ENCODE measurements at regions not wholly inside any gene's neighbourhood (a gene's known extent, or its start where the extent isn't known, plus 50 kb on each side); places are given as distances from the start of the nearest gene placed in this dataset.
A peak's percentile ranks its signal among the peaks of the same experiment; 100 is the strongest.

DNA sequence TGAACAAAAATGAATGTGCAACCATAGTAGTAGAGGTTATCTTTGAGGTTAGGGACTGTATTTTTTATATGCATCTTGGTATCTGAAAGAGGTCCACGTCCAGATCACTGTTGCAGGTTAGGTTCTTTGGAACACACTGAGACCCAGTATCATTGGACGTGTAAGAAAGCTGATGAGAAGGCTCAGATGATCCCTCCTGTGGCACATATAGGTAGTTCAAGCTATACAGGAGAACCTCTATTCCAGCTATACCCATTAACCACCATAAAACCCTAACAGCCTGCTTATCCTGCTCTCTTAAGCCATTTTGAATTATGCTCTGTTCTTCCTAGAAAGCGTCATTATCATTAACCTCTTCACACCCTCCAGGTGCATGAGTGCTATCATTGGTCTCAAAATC is 930.7 kb upstream of the HS3ST1 start:
- no peak overlapping the region for H3K4me2 ChIP-seq (ENCODE audit: low read depth, low read length)
- WGBS (ENCODE audit: low lambda C conversion rate), result 19% methylated on average over 2 of the region's 3 CpGs
- no peaks in the 10 kb centered on the region for H3K79me2 ChIP-seq (ENCODE audit: insufficient read depth, low read length)
- ATAC-seq (peak; percentile 60), DNase-seq (ENCODE audit: low spot score) (no peak), FAIRE-seq (no peak)
- H2AFZ ChIP-seq (ENCODE audit: low read length), result no peak overlapping the region
- H3K27me3 ChIP-seq (ENCODE audit: control insufficient read depth in 1 of 2, insufficient read depth in 2 of 2, low read length in 2 of 2), result no peaks in the 10 kb centered on the region
- ChIA-PET CTCF (ENCODE audit: low intra/inter-chr PET ratio, low total read pairs) (no interaction called here), POLR2A (no interaction called here)
- no peak overlapping the region for H3K27ac ChIP-seq (ENCODE audit: extremely low read length, insufficient read depth, low read length)
- no peaks in the 10 kb centered on the region for H3K4me1 ChIP-seq (ENCODE audit: insufficient read depth, low read length)
- H3K9ac ChIP-seq (ENCODE audit: insufficient read depth, low read depth, low read length), result no peak overlapping the region
- intact Hi-C loops (cut with micrococcal nuclease; ENCODE audit: unreplicated experiment), result no loop called here
- H3K36me3 ChIP-seq (replicated peaks in 1 of 2; ENCODE audit: control insufficient read depth in 1 of 2, insufficient read depth in 2 of 2, low read length in 2 of 2), result no peaks in the 10 kb centered on the region
- no TSS peak for BruUV-seq (replicated peaks)
- in situ Hi-C loops (cut with HindIII; ENCODE audit: extremely low pct_ligation_motif_present, low pct_unique_long_range_greater_than_20kb), result no loop called here
- no peak overlapping the region for H3K4me3 ChIP-seq (replicated peaks in 1 of 3; ENCODE audit: insufficient read depth in 1 of 3, low read depth in 2 of 3, low read length in 3 of 3)
- peaks cover 41% of the 10 kb centered on the region for H3K9me3 ChIP-seq (ENCODE audit: low read length)
- H4K20me1 ChIP-seq (ENCODE audit: insufficient read depth, low read length), result no peaks in the 10 kb centered on the region
- no peak for TF ChIP-seq GATAD1 (CRISPR knock-in tag; IDR thresholded peaks at IDR 0.05)
- TF ChIP-seq ZNF510 (CRISPR knock-in tag; IDR thresholded peaks at IDR 0.05; ENCODE audit: low read depth), result no peak
- TF ChIP-seq GFI1 (CRISPR knock-in tag; IDR thresholded peaks at IDR 0.05; ENCODE audit: borderline replicate concordance), result no peak
- TF ChIP-seq NCOR1 (IDR thresholded peaks at IDR 0.05; ENCODE audit: borderline replicate concordance, low read length), result no peak
- TF ChIP-seq, protein P1, sequence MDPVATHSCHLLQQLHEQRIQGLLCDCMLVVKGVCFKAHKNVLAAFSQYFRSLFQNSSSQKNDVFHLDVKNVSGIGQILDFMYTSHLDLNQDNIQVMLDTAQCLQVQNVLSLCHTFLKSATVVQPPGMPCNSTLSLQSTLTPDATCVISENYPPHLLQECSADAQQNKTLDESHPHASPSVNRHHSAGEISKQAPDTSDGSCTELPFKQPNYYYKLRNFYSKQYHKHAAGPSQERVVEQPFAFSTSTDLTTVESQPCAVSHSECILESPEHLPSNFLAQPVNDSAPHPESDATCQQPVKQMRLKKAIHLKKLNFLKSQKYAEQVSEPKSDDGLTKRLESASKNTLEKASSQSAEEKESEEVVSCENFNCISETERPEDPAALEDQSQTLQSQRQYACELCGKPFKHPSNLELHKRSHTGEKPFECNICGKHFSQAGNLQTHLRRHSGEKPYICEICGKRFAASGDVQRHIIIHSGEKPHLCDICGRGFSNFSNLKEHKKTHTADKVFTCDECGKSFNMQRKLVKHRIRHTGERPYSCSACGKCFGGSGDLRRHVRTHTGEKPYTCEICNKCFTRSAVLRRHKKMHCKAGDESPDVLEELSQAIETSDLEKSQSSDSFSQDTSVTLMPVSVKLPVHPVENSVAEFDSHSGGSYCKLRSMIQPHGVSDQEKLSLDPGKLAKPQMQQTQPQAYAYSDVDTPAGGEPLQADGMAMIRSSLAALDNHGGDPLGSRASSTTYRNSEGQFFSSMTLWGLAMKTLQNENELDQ (CRISPR knock-in tag; IDR thresholded peaks at IDR 0.05; ENCODE audit: borderline replicate concordance), result no peak
- no peak for TF ChIP-seq ZNF337 (CRISPR knock-in tag; IDR thresholded peaks at IDR 0.05; ENCODE audit: borderline replicate concordance, low read depth)
- TF ChIP-seq EEA1 (CRISPR knock-in tag; IDR thresholded peaks at IDR 0.05; ENCODE audit: borderline replicate concordance), result no peak
- no peak for TF ChIP-seq ONECUT2 (CRISPR knock-in tag; IDR thresholded peaks at IDR 0.05)
- TF ChIP-seq, protein P2, sequence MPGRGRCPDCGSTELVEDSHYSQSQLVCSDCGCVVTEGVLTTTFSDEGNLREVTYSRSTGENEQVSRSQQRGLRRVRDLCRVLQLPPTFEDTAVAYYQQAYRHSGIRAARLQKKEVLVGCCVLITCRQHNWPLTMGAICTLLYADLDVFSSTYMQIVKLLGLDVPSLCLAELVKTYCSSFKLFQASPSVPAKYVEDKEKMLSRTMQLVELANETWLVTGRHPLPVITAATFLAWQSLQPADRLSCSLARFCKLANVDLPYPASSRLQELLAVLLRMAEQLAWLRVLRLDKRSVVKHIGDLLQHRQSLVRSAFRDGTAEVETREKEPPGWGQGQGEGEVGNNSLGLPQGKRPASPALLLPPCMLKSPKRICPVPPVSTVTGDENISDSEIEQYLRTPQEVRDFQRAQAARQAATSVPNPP (CRISPR knock-in tag; IDR thresholded peaks at IDR 0.05), result no peak
- no peak for TF ChIP-seq CENPX (CRISPR knock-in tag; IDR thresholded peaks at IDR 0.05)
- no peak for TF ChIP-seq CCAR2 (optimal IDR thresholded peaks at IDR 0.05; ENCODE audit: low read depth, low read length)
- no peak for TF ChIP-seq DPF2 (CRISPR knock-in tag; IDR thresholded peaks at IDR 0.05; ENCODE audit: borderline replicate concordance, low read depth)
- TF ChIP-seq HNRNPL (IDR thresholded peaks at IDR 0.05; ENCODE audit: low read depth, low read length), result no peak
- no peak for TF ChIP-seq JARID2 (CRISPR knock-in tag; IDR thresholded peaks at IDR 0.05; ENCODE audit: insufficient replicate concordance)
- TF ChIP-seq, protein P3, sequence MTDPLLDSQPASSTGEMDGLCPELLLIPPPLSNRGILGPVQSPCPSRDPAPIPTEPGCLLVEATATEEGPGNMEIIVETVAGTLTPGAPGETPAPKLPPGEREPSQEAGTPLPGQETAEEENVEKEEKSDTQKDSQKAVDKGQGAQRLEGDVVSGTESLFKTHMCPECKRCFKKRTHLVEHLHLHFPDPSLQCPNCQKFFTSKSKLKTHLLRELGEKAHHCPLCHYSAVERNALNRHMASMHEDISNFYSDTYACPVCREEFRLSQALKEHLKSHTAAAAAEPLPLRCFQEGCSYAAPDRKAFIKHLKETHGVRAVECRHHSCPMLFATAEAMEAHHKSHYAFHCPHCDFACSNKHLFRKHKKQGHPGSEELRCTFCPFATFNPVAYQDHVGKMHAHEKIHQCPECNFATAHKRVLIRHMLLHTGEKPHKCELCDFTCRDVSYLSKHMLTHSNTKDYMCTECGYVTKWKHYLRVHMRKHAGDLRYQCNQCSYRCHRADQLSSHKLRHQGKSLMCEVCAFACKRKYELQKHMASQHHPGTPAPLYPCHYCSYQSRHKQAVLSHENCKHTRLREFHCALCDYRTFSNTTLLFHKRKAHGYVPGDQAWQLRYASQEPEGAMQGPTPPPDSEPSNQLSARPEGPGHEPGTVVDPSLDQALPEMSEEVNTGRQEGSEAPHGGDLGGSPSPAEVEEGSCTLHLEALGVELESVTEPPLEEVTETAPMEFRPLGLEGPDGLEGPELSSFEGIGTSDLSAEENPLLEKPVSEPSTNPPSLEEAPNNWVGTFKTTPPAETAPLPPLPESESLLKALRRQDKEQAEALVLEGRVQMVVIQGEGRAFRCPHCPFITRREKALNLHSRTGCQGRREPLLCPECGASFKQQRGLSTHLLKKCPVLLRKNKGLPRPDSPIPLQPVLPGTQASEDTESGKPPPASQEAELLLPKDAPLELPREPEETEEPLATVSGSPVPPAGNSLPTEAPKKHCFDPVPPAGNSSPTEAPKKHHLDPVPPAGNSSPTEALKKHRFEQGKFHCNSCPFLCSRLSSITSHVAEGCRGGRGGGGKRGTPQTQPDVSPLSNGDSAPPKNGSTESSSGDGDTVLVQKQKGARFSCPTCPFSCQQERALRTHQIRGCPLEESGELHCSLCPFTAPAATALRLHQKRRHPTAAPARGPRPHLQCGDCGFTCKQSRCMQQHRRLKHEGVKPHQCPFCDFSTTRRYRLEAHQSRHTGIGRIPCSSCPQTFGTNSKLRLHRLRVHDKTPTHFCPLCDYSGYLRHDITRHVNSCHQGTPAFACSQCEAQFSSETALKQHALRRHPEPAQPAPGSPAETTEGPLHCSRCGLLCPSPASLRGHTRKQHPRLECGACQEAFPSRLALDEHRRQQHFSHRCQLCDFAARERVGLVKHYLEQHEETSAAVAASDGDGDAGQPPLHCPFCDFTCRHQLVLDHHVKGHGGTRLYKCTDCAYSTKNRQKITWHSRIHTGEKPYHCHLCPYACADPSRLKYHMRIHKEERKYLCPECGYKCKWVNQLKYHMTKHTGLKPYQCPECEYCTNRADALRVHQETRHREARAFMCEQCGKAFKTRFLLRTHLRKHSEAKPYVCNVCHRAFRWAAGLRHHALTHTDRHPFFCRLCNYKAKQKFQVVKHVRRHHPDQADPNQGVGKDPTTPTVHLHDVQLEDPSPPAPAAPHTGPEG (CRISPR knock-in tag; IDR thresholded peaks at IDR 0.05), result no peak
- TF ChIP-seq PCBP1 (IDR thresholded peaks at IDR 0.05; ENCODE audit: borderline replicate concordance, low read depth, low read length), result no peak

Measured in HepG2 (cell line).